Spleen (tissue), 7 donors: ENCODE measurements at regions not wholly inside any gene's neighbourhood (a gene's known extent, or its start where the extent isn't known, plus 50 kb on each side); places are given as distances from the start of the nearest gene placed in this dataset.

Experiments used
- CTCF ChIP-seq, 11 experiments: fragments of 200-600 bp in 7 of 11; fragments of 450-650 bp in 4 of 11; sonication (generic) in 4 of 11; IDR thresholded peaks in 8 of 11; conservative IDR thresholded peaks in 3 of 11; 1 replicate in 7 of 11; 2 replicates in 4 of 11; pipeline versions ENCODE4 v1.4.0 to v1.8.0; 2016 to 2021; ENCODE audit warnings: antibody characterized with exemption in 11 of 11, inconsistent platforms in 4 of 11, mild to moderate bottlenecking in 1 of 11
- POLR2A ChIP-seq, 3 donors: fragments of 450-650 bp; IDR thresholded peaks; one replicate each; pipeline ENCODE4 v1.5.1; 2017; ENCODE audit warnings: antibody characterized with exemption in 3 of 3, mild to moderate bottlenecking in 1 of 3
- POLR2AphosphoS5 ChIP-seq, 3 donors: sonication (generic); formaldehyde crosslinking; IDR thresholded peaks; one replicate each; pipeline ENCODE4 v1.5.1; 2017; ENCODE audit warnings: antibody characterized with exemption in 3 of 3
- donor health status: DM: no; HTN: no; CAD: no; lungs with moderate emphysema.
- donor health status: DM: no; HTN: no; CAD: no.
- donor health status: DM: no; HTN: no; CAD: no.

- TF ChIP-seq POLR2AphosphoS5 (IDR thresholded peaks at IDR 0.05) (no peak), CTCF (IDR thresholded peaks at IDR 0.05 in 8 of 11, conservative IDR thresholded peaks at IDR 0.05 in 3 of 11) (no peak), POLR2A (IDR thresholded peaks at IDR 0.05) (no peak)
These were observed 125.5 kb upstream of the HS3ST2 start for GRCh38 chr16:22688463-22688862.
